ENCODE measurements at regions not wholly inside any gene's neighbourhood (a gene's known extent, or its start where the extent isn't known, plus 50 kb on each side); places are given as distances from the start of the nearest gene placed in this dataset.

GRCh38 chr2:37560863-37561614 is 110.4 kb downstream of the CDC42EP3 start:
- H3K9me3 Mint-ChIP-seq, result no peaks in the 10 kb centered on the region
- H3K4me1 Mint-ChIP-seq, result no peaks in the 10 kb centered on the region
- no peak overlapping the region for H3K27ac Mint-ChIP-seq
- no peaks in the 10 kb centered on the region for H3K27me3 Mint-ChIP-seq
- H3K4me3 Mint-ChIP-seq, result no peak overlapping the region
- DNase-seq, result no peak
- H3K36me3 Mint-ChIP-seq (ENCODE audit: low read depth), result no peaks in the 10 kb centered on the region
- intact Hi-C loops (cut with micrococcal nuclease), result no loop called here

GRCh38 chr2:37561615-37562569 is 109.5 kb downstream of the CDC42EP3 start:
- Mint-ChIP-seq H3K27ac (no peak overlapping the region), H3K4me3 (no peak overlapping the region), H3K9me3 (peaks cover 3% of the 10 kb centered on the region), H3K27me3 (peaks cover 2% of the 10 kb centered on the region), H3K36me3 (ENCODE audit: low read depth) (no peaks in the 10 kb centered on the region), H3K4me1 (peaks cover 2% of the 10 kb centered on the region)
- DNase-seq, result no peak
- intact Hi-C loops (cut with micrococcal nuclease), result no loop called here

GRCh38 chr2:37563375-37564015 is 107.9 kb downstream of the CDC42EP3 start:
- H3K27ac Mint-ChIP-seq, result no peak overlapping the region
- peaks cover 4% of the 10 kb centered on the region for H3K9me3 Mint-ChIP-seq
- H3K4me1 Mint-ChIP-seq, result peaks cover 4% of the 10 kb centered on the region
- peaks cover 2% of the 10 kb centered on the region for H3K27me3 Mint-ChIP-seq
- DNase-seq, result no peak
- no peaks in the 10 kb centered on the region for H3K36me3 Mint-ChIP-seq (ENCODE audit: low read depth)
- no peak overlapping the region for H3K4me3 Mint-ChIP-seq
- intact Hi-C loops (cut with micrococcal nuclease), result no loop called here

- Mint-ChIP-seq H3K4me1 (peaks cover 9% of the 10 kb centered on the region), H3K27ac (no peak overlapping the region), H3K27me3 (peaks cover 4% of the 10 kb centered on the region), H3K36me3 (ENCODE audit: low read depth) (peaks cover 2% of the 10 kb centered on the region), H3K9me3 (peaks cover 7% of the 10 kb centered on the region), H3K4me3 (no peak overlapping the region)
- no peak for DNase-seq
- intact Hi-C loops (cut with micrococcal nuclease), result no loop called here
These were observed 107.1 kb downstream of the CDC42EP3 start for GRCh38 chr2:37564356-37564755.

GRCh38 chr2:37566517-37566981 is 104.9 kb downstream of the CDC42EP3 start:
- Mint-ChIP-seq H3K36me3 (ENCODE audit: low read depth) (peaks cover 2% of the 10 kb centered on the region), H3K9me3 (peaks cover 15% of the 10 kb centered on the region), H3K4me3 (no peak overlapping the region), H3K4me1 (peaks cover 20% of the 10 kb centered on the region), H3K27me3 (peaks cover 12% of the 10 kb centered on the region), H3K27ac (no peak overlapping the region)
- DNase-seq, result no peak
- intact Hi-C loops (cut with micrococcal nuclease), result no loop called here

GRCh38 chr2:37568565-37568964 is 102.9 kb downstream of the CDC42EP3 start:
- no peak overlapping the region for H3K4me3 Mint-ChIP-seq
- H3K27ac Mint-ChIP-seq, result peak overlapping the region; percentile 54
- peaks cover 2% of the 10 kb centered on the region for H3K36me3 Mint-ChIP-seq (ENCODE audit: low read depth)
- peak; percentile 71 for DNase-seq
- peaks cover 16% of the 10 kb centered on the region for H3K27me3 Mint-ChIP-seq
- peaks cover 15% of the 10 kb centered on the region for H3K9me3 Mint-ChIP-seq
- H3K4me1 Mint-ChIP-seq, result peaks cover 20% of the 10 kb centered on the region
- intact Hi-C loops (cut with micrococcal nuclease), result no loop called here

GRCh38 chr2:37569131-37569823 is 102.2 kb downstream of the CDC42EP3 start:
- intact Hi-C loops (cut with micrococcal nuclease), result no loop called here
- H3K9me3 Mint-ChIP-seq, result peaks cover 15% of the 10 kb centered on the region
- H3K27ac Mint-ChIP-seq, result no peak overlapping the region
- no peak overlapping the region for H3K4me3 Mint-ChIP-seq
- peaks cover 16% of the 10 kb centered on the region for H3K27me3 Mint-ChIP-seq
- no peak for DNase-seq
- peaks cover 2% of the 10 kb centered on the region for H3K36me3 Mint-ChIP-seq (ENCODE audit: low read depth)
- peaks cover 23% of the 10 kb centered on the region for H3K4me1 Mint-ChIP-seq

- peaks cover 15% of the 10 kb centered on the region for H3K9me3 Mint-ChIP-seq
- no peak for DNase-seq
- peaks cover 2% of the 10 kb centered on the region for H3K36me3 Mint-ChIP-seq (ENCODE audit: low read depth)
- intact Hi-C loops (cut with micrococcal nuclease), result no loop called here
- peaks cover 23% of the 10 kb centered on the region for H3K4me1 Mint-ChIP-seq
- H3K4me3 Mint-ChIP-seq, result no peak overlapping the region
- no peak overlapping the region for H3K27ac Mint-ChIP-seq
- peaks cover 16% of the 10 kb centered on the region for H3K27me3 Mint-ChIP-seq
These were observed 101.3 kb downstream of the CDC42EP3 start for GRCh38 chr2:37569986-37570679.

GRCh38 chr2:37570773-37571586 is 100.5 kb downstream of the CDC42EP3 start:
- peaks cover 23% of the 10 kb centered on the region for H3K4me1 Mint-ChIP-seq
- intact Hi-C loops (cut with micrococcal nuclease), result no loop called here
- H3K36me3 Mint-ChIP-seq (ENCODE audit: low read depth), result peaks cover 2% of the 10 kb centered on the region
- H3K4me3 Mint-ChIP-seq, result no peak overlapping the region
- no peak for DNase-seq
- H3K9me3 Mint-ChIP-seq, result peaks cover 15% of the 10 kb centered on the region
- peaks cover 16% of the 10 kb centered on the region for H3K27me3 Mint-ChIP-seq
- H3K27ac Mint-ChIP-seq, result no peak overlapping the region

GRCh38 chr2:37571587-37572136 is 99.8 kb downstream of the CDC42EP3 start:
- H3K4me1 Mint-ChIP-seq, result peaks cover 22% of the 10 kb centered on the region
- H3K36me3 Mint-ChIP-seq (ENCODE audit: low read depth), result peaks cover 2% of the 10 kb centered on the region
- no peak overlapping the region for H3K4me3 Mint-ChIP-seq
- H3K9me3 Mint-ChIP-seq, result peaks cover 14% of the 10 kb centered on the region
- DNase-seq, result no peak
- no peak overlapping the region for H3K27ac Mint-ChIP-seq
- intact Hi-C loops (cut with micrococcal nuclease), result no loop called here
- H3K27me3 Mint-ChIP-seq, result peaks cover 16% of the 10 kb centered on the region

- H3K27ac Mint-ChIP-seq, result no peak overlapping the region
- peaks cover 16% of the 10 kb centered on the region for H3K4me1 Mint-ChIP-seq
- intact Hi-C loops (cut with micrococcal nuclease), result no loop called here
- H3K36me3 Mint-ChIP-seq (ENCODE audit: low read depth), result peaks cover 1% of the 10 kb centered on the region
- H3K9me3 Mint-ChIP-seq, result peaks cover 10% of the 10 kb centered on the region
- no peak for DNase-seq
- no peak overlapping the region for H3K4me3 Mint-ChIP-seq
- H3K27me3 Mint-ChIP-seq, result peaks cover 13% of the 10 kb centered on the region
These were observed 97.7 kb downstream of the CDC42EP3 start for GRCh38 chr2:37573451-37574388.

Measured in activated CD4-positive, alpha-beta T cell treated with anti-CD3 and anti-CD28 coated beads, Interleukin-2, amount 10 ng/mL, durations not matched to agents 24 days and 14 days (primary cell).